ENCODE measurements at regions not wholly inside any gene's neighbourhood (a gene's known extent, or its start where the extent isn't known, plus 50 kb on each side); places are given as distances from the start of the nearest gene placed in this dataset.
"Not testable (repeated sequence)": the region's sequence is repeated elsewhere in the genome, so short reads cannot be mapped to it uniquely, and the experiment has no call there.

- not testable (repeated sequence) for TF ChIP-seq SUZ12 (IDR thresholded peaks at IDR 0.05; ENCODE audit: extremely low read depth, insufficient read depth, insufficient read length); YY1 (IDR thresholded peaks at IDR 0.05; ENCODE audit: insufficient read depth, insufficient read length); ZNF274 (IDR thresholded peaks at IDR 0.05; ENCODE audit: low read depth, low read length)
These were observed 63.1 kb upstream of the ANKRD30A start for GRCh38 chr10:37062296-37062695.

Measured in NT2/D1 (cell line).